NB4 (cell line): ENCODE measurements at regions not wholly inside any gene's neighbourhood (a gene's known extent, or its start where the extent isn't known, plus 50 kb on each side); places are given as distances from the start of the nearest gene placed in this dataset.

Experiments used
- CTCF ChIP-seq: IDR thresholded peaks from one replicate; pipeline ENCODE4 v1.5.1; 2012; ENCODE audit warnings: low read depth, low read length
- MAX ChIP-seq: IDR thresholded peaks from 2 replicates; pipeline ENCODE4 v1.6.1; 2011; ENCODE audit warnings: low read depth, low read length
- MYC ChIP-seq: IDR thresholded peaks from 2 replicates; pipeline ENCODE4 v1.6.1; 2011; ENCODE audit warnings: low read depth, low read length
- POLR2A ChIP-seq: IDR thresholded peaks from 2 replicates; pipeline ENCODE4 v1.6.1; 2011; ENCODE audit warnings: mild to moderate bottlenecking; ENCODE audit not compliant: insufficient read length; ENCODE audit errors: extremely low read depth

- TF ChIP-seq CTCF (no peak), POLR2A (no peak), MAX (no peak), MYC (no peak)
Observed at GRCh38 chr6:165204807-165205545, 104.4 kb downstream of the C6orf118 start.
